Tibial nerve (tissue), 4 donors: ENCODE measurements at regions not wholly inside any gene's neighbourhood (a gene's known extent, or its start where the extent isn't known, plus 50 kb on each side); places are given as distances from the start of the nearest gene placed in this dataset.

Experiments used
- DNase-seq, 2 donors: peaks; one replicate each; pipeline ENCODE4 v3.0.0-alpha.2; 2019; ENCODE audit warnings: low spot score in 2 of 2
- H3K27ac ChIP-seq, 4 donors: fragments of 200-600 bp; sonication (generic) in 3 of 4; one replicate each; pipeline ENCODE4 v1.5.1; 2017 to 2019; ENCODE audit warnings: mild to moderate bottlenecking in 1 of 4
- H3K27me3 ChIP-seq, 2 donors: fragments of 200-600 bp; sonication (generic) in 1 of 2; one replicate each; pipeline versions ENCODE4 v1.5.1 to v1.6.0; 2017 to 2019
- H3K36me3 ChIP-seq, 3 donors: fragments of 200-600 bp; sonication (generic); one replicate each; pipeline ENCODE4 v1.5.1; 2018 to 2019
- H3K4me1 ChIP-seq, 4 donors: fragments of 200-600 bp; sonication (generic) in 3 of 4; one replicate each; pipeline ENCODE4 v1.5.1; 2017 to 2019
- H3K4me3 ChIP-seq, 4 donors: fragments of 200-600 bp; sonication (generic) in 3 of 4; one replicate each; pipeline ENCODE4 v1.5.1; 2017 to 2019; ENCODE audit warnings: mild to moderate bottlenecking in 1 of 4, moderate library complexity in 1 of 4
- H3K9me3 ChIP-seq, 4 donors: fragments of 200-600 bp; sonication (generic) in 3 of 4; one replicate each; pipeline ENCODE4 v1.5.1; 2017 to 2019
- EP300 ChIP-seq, 2 donors: sonication (generic); formaldehyde crosslinking; IDR thresholded peaks; one replicate each; pipeline ENCODE4 v1.6.1; 2017; ENCODE audit warnings: antibody characterized with exemption in 2 of 2, mild to moderate bottlenecking in 1 of 2
- POLR2A ChIP-seq, 2 donors: fragments of 450-650 bp; IDR thresholded peaks; one replicate each; pipeline ENCODE4 v1.6.1; 2017; ENCODE audit warnings: antibody characterized with exemption in 2 of 2, mild to moderate bottlenecking in 2 of 2, moderate library complexity in 2 of 2
- WGBS, 2 donors: methylation state at CpG; one replicate each; pipeline ENCODE4 v1.1.5; 2018; 5-methylcytosine and 5-hydroxymethylcytosine counted together
- TF ChIP-seq, protein P1 (sequence below), 5 experiments: fragments of 200-600 bp in 3 of 5; fragments of 450-650 bp in 2 of 5; sonication (generic) in 3 of 5; IDR thresholded peaks; one replicate each; pipeline ENCODE4 v1.5.1; 2016 to 2019; ENCODE audit warnings: antibody characterized with exemption in 5 of 5, mild to moderate bottlenecking in 3 of 5, moderate library complexity in 2 of 5

DNA sequence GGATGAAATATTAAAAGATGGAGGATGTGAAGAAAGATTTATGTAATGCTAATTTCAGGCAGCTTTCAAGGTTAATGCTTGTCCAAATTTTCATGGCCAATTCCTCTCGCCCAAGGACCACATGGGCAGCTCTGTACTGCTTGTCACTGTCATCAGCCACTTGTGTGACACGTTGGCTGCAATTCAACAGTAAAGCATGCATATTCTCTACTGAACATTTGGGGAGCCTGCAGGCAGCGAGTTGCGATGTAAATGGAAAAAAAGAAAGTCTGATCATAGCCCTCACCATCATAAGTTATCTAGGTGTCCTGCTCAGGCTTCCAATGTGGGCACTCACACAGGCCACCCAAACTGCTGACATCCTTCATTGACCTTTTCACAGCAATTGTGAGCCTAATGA is 1026.8 kb upstream of the NR2F2 start:
- peak overlapping the region; percentile 81 to 97 (median 89) for H3K27ac ChIP-seq
- WGBS, 2 donors = 26 to 29% methylated on average over 4 of the region's 4 CpGs
- DNase-seq = no peak
- no peaks in the 10 kb centered on the region for H3K9me3 ChIP-seq
- no peaks in the 10 kb centered on the region for H3K36me3 ChIP-seq
- TF ChIP-seq, protein P1, sequence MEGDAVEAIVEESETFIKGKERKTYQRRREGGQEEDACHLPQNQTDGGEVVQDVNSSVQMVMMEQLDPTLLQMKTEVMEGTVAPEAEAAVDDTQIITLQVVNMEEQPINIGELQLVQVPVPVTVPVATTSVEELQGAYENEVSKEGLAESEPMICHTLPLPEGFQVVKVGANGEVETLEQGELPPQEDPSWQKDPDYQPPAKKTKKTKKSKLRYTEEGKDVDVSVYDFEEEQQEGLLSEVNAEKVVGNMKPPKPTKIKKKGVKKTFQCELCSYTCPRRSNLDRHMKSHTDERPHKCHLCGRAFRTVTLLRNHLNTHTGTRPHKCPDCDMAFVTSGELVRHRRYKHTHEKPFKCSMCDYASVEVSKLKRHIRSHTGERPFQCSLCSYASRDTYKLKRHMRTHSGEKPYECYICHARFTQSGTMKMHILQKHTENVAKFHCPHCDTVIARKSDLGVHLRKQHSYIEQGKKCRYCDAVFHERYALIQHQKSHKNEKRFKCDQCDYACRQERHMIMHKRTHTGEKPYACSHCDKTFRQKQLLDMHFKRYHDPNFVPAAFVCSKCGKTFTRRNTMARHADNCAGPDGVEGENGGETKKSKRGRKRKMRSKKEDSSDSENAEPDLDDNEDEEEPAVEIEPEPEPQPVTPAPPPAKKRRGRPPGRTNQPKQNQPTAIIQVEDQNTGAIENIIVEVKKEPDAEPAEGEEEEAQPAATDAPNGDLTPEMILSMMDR (IDR thresholded peaks at IDR 0.05) = no peak
- no peak for TF ChIP-seq EP300 (IDR thresholded peaks at IDR 0.05)
- TF ChIP-seq POLR2A (IDR thresholded peaks at IDR 0.05) = no peak
- no peaks in the 10 kb centered on the region for H3K27me3 ChIP-seq
- peak overlapping the region in 1 of 4 donors; percentile 35 for H3K4me3 ChIP-seq
- H3K4me1 ChIP-seq = peaks cover 0 to 58% (median 9%) of the 10 kb centered on the region in 4 donors

DNA sequence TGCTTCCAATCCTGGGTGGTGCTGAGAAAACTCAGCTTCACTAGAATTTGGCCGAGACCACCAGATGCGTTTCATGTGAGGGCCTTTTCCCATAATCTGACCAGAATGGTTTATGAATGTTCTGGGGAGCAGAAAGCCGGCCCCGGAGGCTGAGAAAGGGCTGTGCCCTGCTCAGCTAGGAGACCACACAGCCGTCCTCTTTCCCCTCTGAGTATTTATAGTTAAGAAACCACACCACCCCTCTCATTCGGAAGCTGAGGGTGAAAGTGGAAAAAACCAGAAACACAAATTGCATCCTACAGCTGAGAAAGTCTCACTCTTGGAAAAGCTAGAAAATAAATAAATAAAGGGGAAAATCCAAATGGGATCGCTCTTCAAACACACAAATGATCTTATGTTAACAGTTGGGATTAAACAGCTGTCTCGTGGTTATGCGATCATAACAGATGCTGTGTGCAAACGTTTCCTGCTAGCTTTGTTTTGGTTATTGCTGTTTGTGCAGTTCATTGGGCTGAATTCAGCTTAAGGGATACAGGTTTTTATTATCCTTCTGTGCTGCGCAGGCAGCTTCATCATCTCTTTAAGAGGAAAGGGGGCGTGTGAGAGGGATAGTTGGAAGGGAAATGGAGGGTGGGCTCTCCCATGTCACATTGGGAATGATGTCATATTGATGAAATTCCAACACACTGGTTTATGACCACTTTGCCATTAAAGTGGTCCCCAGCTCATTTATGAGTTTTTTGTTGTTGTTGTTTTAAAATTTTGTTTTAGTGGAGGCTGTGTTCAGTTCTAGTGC is 1026.2 kb upstream of the NR2F2 start:
- H3K4me3 ChIP-seq = peak overlapping the region in 1 of 4 donors; percentile 35
- H3K36me3 ChIP-seq = no peaks in the 10 kb centered on the region
- no peaks in the 10 kb centered on the region for H3K27me3 ChIP-seq
- 9 to 11% methylated on average over 12 of the region's 12 CpGs for WGBS, 2 donors
- peaks cover 0 to 58% (median 9%) of the 10 kb centered on the region in 4 donors for H3K4me1 ChIP-seq
- H3K9me3 ChIP-seq = no peaks in the 10 kb centered on the region
- TF ChIP-seq, protein P1 (IDR thresholded peaks at IDR 0.05) = peak in 1 of 5 experiments; percentile 8
- TF ChIP-seq EP300 (IDR thresholded peaks at IDR 0.05) (peak; percentile 25 to 80), POLR2A (IDR thresholded peaks at IDR 0.05) (peak in 1 of 2 donors; percentile 40)
- H3K27ac ChIP-seq = peak overlapping the region; percentile 81 to 97 (median 89)
- peak in 1 of 2 donors; percentile 53 for DNase-seq

DNA sequence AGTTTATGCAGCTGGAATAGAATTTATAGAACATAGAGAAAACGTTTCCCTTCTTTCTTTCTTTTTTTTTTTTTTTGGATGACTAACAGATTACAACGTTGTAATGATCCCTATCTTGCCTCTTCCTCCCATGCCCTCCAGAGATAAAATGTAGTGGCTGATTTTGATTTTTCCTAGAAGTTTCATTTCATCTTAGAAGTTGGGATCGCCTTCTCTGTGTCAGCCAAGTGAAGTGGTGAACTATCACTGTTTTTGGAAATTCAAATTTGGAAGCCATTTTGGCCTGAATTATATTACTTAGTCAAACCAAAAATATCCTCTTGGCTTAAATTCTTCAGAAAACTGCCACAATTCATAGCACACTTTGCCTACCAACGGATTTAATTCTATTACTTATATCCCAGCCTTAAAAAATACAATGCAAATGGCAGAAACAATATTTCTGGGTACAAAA is 1025.5 kb upstream of the NR2F2 start:
- 29% methylated on average over 4 of the region's 4 CpGs for WGBS, 2 donors
- Histone ChIP-seq H3K9me3 (no peaks in the 10 kb centered on the region), H3K4me3 (peak overlapping the region in 1 of 4 donors; percentile 35), H3K27ac (peak overlapping the region; percentile 81 to 97 (median 89)), H3K36me3 (no peaks in the 10 kb centered on the region), H3K27me3 (no peaks in the 10 kb centered on the region), H3K4me1 (peaks cover 0 to 58% (median 9%) of the 10 kb centered on the region in 4 donors)
- no peak for DNase-seq
- no peak for TF ChIP-seq EP300 (IDR thresholded peaks at IDR 0.05)
- no peak for TF ChIP-seq POLR2A (IDR thresholded peaks at IDR 0.05)
- TF ChIP-seq, protein P1 (IDR thresholded peaks at IDR 0.05) = no peak

DNA sequence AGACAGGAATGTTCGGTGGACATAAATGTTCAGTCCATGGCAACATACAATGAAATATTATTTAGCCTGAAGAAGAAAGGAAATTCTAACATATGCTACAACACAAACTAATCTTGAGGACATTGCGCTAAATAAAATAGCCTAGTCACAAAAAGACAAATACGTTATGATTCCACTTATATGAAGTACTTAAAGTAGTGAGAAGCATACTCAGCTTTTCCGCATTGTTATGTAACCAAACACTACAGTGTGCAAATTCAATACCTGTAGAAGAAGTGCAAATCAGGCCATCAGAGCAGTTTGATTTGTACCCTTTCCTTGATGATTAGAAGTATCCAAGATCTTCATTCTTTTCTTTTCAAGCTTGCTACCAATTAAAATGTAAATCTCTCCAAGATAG is 1023.4 kb upstream of the NR2F2 start:
- Histone ChIP-seq H3K27me3 (no peaks in the 10 kb centered on the region), H3K9me3 (no peaks in the 10 kb centered on the region), H3K4me1 (peaks cover 0 to 42% (median 9%) of the 10 kb centered on the region in 4 donors), H3K36me3 (no peaks in the 10 kb centered on the region), H3K4me3 (no peak overlapping the region), H3K27ac (peak overlapping the region in 1 of 4 donors; percentile 97)
- TF ChIP-seq EP300 (IDR thresholded peaks at IDR 0.05) = no peak
- TF ChIP-seq, protein P1 (IDR thresholded peaks at IDR 0.05) = no peak
- no peak for TF ChIP-seq POLR2A (IDR thresholded peaks at IDR 0.05)
- 92 to 96% methylated on average over 4 of the region's 4 CpGs for WGBS, 2 donors
- no peak for DNase-seq

DNA sequence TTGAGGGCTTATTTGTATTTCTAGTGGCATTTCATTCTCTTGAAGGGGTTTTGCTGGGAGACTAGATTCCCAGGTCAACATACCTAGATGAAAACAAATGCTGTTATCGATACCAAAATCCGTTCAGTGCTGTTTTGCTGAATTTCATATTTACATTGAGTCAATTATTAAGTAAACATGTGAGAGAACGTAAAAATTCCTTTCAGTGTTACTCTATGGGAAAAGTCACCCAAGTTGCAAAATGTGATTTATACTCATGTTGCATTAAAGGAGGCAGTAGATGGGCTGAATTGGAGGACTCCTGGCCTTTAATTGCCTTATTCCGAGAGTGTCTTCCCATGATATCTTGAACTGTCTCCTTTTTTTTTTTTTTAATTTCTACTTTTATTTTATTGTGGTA is 1011.3 kb upstream of the NR2F2 start:
- no peak overlapping the region for H3K4me3 ChIP-seq
- TF ChIP-seq EP300 (IDR thresholded peaks at IDR 0.05) (no peak), POLR2A (IDR thresholded peaks at IDR 0.05) (no peak)
- TF ChIP-seq, protein P1 (IDR thresholded peaks at IDR 0.05) = no peak
- DNase-seq = no peak
- H3K4me1 ChIP-seq = peaks cover 0 to 29% (median 3%) of the 10 kb centered on the region in 4 donors
- peaks cover 0 to 5% (median 0%) of the 10 kb centered on the region in 3 donors for H3K36me3 ChIP-seq
- H3K27ac ChIP-seq = no peak overlapping the region
- no peaks in the 10 kb centered on the region for H3K27me3 ChIP-seq
- 88 to 92% methylated on average over 4 of the region's 4 CpGs for WGBS, 2 donors
- H3K9me3 ChIP-seq = no peaks in the 10 kb centered on the region
